ENCODE measurements at regions not wholly inside any gene's neighbourhood (a gene's known extent, or its start where the extent isn't known, plus 50 kb on each side); places are given as distances from the start of the nearest gene placed in this dataset.

GRCh38 chr1:187871177-187871845 is 1042.6 kb downstream of the PLA2G4A start:
- Histone ChIP-seq H3K27me3 (ENCODE audit: control insufficient read depth in 4 of 4, insufficient read depth in 4 of 4, low read length in 3 of 4) (no peaks in the 10 kb centered on the region), H3K9ac (ENCODE audit: low read depth in 1 of 2, low read length in 2 of 2) (no peak overlapping the region), H3K4me1 (ENCODE audit: control insufficient read depth in 4 of 4, insufficient read depth in 4 of 4, low read length in 3 of 4) (no peaks in the 10 kb centered on the region), H3K36me3 (ENCODE audit: control insufficient read depth in 4 of 4, insufficient read depth in 3 of 4, low read depth in 1 of 4, low read length in 3 of 4) (no peaks in the 10 kb centered on the region), H3K4me3 (ENCODE audit: low read depth in 1 of 3, low read length in 3 of 3) (no peak overlapping the region), H3K9me3 (ENCODE audit: control insufficient read depth in 4 of 4, low read length in 3 of 4) (no peaks in the 10 kb centered on the region), H3K27ac (ENCODE audit: low read depth in 1 of 2, low read length in 2 of 2) (no peak overlapping the region)
- WGBS: 41% methylated on average over 2 of the region's 2 CpGs
- TF ChIP-seq NR2F2 (IDR thresholded peaks at IDR 0.05) (no peak), HNF4G (IDR thresholded peaks at IDR 0.05) (no peak), FOXA2 (IDR thresholded peaks at IDR 0.05) (no peak), REST (IDR thresholded peaks at IDR 0.05) (no peak), HNF4A (conservative IDR thresholded peaks at IDR 0.05) (no peak), TAF1 (conservative IDR thresholded peaks at IDR 0.05) (no peak), JUND (IDR thresholded peaks at IDR 0.05) (no peak), ZBTB33 (IDR thresholded peaks at IDR 0.05) (no peak), MAX (IDR thresholded peaks at IDR 0.05) (no peak), RXRA (IDR thresholded peaks at IDR 0.05) (no peak), EGR1 (IDR thresholded peaks at IDR 0.05; ENCODE audit: low read depth in 2 of 2) (no peak), YY1 (IDR thresholded peaks at IDR 0.05) (no peak), ATF3 (IDR thresholded peaks at IDR 0.05) (no peak), SP1 (IDR thresholded peaks at IDR 0.05) (no peak), CTCF (IDR thresholded peaks at IDR 0.05; ENCODE audit: low read depth, low read length, missing input control) (no peak), GABPA (IDR thresholded peaks at IDR 0.05 in 1 of 2, conservative IDR thresholded peaks at IDR 0.05 in 1 of 2) (no peak), FOXA1 (IDR thresholded peaks at IDR 0.05) (no peak), RAD21 (IDR thresholded peaks at IDR 0.05) (no peak)
- no peak for DNase-seq (ENCODE audit: low spot score)

Data from liver (tissue), 8 donors.